Epithelial cell of prostate (primary cell): ENCODE measurements at regions not wholly inside any gene's neighbourhood (a gene's known extent, or its start where the extent isn't known, plus 50 kb on each side); places are given as distances from the start of the nearest gene placed in this dataset.

Experiments
- DNase-seq: peaks from one replicate; pipeline ENCODE4 v3.0.0-alpha.2; 2011; ENCODE audit warnings: low read depth, low spot score
- H3K27ac ChIP-seq: fragments of 450-650 bp; 2 replicates; pipeline ENCODE4 v1.5.1; 2017; ENCODE audit warnings: mild to moderate bottlenecking

DNA sequence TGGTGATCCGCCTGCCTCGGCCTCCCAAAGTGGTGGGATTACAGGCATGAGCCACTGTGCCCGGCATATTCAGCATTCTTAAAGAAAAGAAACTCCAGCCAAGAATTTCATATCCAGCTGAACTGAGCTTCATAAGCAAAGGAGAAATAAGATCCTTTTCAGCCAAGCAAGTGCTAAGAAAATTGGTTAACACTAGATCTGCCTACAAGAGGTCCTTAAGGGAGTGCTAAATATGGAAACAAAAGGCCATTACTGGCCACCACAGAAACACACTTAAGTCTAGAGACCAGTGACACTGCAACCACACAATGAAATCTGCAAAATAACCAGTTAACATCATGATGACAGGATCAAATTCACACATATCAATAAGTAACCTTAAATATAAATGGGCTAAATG is 331.5 kb downstream of the MAN2A1 start:
- DNase-seq, result no peak
- no peak overlapping the region for H3K27ac ChIP-seq

DNA sequence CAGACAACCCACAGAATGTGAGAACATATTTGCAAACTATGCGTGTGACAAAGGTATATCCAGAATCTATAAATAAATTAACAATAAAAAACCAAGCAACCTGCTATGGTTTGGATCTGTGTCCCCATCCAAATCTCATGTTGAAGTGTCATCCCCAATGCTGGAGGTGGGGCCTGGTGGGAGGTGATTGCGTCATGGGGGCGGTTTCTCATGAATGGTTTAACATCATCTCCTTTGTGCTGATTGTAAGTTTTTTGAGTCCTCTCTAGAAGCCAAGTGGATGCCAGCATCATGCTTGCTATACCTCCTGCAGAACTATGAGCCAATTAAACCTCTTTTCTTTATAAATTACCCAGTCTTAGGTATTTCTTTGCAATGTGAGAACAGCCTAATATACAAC is 335.4 kb downstream of the MAN2A1 start:
- H3K27ac ChIP-seq, result no peak overlapping the region
- no peak for DNase-seq

DNA sequence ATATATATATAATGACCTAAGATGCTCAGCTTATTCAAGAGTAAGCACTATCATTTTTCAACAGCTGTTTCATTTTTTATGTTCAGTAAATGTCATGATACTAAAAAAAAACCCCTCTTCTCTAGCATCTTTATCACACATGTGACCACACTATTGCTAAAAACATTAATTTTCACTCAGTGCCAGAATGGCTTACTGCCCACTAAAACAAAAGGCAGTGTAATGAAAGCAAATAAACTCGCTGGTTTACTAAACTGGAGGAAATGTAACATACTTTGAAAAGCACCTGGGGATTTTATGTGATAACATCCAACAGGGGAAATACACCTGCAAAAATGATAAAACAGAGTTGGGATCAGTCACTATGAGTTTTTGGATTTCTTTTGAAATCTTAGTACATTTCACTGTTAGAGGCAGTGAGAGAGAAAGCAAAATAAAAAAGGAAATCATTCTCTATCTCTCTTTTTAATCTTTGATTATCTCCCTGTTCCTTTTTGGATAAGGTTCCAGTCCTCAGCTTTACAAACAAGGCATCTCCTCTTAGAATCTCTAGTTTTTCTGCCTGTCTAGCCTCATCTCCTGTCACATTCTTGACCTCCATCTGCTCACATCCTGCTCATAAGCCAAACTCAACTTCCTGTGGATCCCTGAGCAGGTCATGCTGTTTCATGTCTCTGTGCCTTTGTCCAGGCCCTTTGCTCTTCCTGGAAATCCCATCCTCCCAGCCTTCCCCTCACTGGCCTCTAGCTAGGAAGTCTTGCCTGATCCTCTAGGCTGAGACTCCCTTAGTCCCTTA is 338.0 kb downstream of the MAN2A1 start:
- DNase-seq, result no peak
- no peak overlapping the region for H3K27ac ChIP-seq

DNA sequence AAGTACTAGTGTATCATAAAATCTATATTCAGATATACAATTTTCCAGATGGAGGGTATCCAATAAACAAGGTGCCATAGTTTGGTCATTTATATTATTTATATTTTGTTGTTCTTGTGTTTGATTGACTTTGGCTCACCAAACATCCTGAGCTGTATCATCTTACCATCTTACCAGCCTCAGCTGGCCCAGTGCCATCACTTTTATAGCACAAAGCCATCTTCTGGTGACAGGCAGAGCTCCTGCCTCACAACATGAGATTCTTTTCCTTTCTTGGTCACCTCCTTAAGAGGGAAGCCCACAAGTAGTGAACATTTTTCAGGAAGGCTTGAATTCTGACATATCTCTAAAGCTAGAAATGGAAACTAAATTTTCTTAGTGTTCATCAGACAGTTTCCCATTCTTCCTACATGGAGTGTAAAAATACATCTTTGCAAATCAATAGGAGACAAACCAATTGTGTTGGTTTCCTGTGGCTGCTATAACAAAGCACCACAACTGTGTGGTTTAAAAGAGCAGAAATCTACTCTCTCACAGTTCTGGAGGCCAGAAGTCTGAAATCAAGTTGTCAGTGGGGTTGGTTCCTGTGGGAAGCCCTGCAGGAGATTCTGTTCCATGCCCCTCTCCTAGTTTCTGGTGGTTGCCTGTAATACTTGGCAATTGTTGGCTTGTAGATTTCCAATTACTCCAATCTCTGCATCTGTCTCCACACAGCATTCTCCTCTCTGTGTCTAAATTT is 341.8 kb downstream of the MAN2A1 start:
- no peak overlapping the region for H3K27ac ChIP-seq
- DNase-seq, result no peak

DNA sequence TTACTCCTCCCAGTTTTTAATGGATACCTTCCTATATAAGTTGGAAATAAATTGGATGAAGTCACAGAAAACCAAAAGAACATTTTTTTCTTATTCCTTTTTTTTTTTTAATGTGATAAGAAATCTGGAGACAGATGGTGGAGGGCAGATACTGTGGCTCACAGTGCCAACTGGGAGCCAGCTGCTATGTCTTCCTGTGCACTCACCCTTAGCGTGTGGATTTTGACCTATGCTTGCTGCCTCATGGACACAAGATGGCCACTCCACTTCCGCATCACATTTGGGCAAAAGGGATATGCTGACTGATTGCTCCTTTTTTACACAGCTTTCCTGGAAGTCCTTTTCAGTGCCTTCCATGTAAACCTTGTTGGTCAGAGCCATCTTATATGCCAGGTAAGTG is 342.6 kb downstream of the MAN2A1 start:
- DNase-seq, result no peak
- no peak overlapping the region for H3K27ac ChIP-seq

DNA sequence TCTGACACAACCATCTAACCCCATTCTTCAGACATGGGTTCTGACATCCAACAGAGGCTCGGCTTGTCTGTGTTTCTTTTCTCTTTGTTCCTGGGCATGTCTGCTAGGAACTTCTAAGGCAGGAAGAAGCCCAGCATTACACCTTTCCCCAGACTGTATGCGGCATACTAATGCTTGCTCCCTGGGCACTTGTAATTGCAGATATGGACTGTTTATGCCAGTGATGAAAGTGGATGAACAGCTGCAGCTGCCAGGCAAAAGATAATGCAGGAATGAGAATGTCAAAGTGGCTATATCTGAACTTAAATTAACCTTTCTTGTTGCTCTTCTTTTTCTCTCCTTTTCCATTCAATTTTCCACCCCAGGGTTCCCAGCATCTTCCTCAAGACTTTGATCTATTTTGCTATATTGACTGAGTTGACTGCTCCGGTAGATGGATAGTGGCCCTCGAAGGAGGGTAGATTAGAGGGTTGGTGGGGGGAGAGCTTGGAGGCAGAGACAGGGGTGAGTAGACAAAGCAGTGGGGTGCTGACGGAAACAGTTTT is 344.4 kb downstream of the MAN2A1 start:
- H3K27ac ChIP-seq, result no peak overlapping the region
- no peak for DNase-seq

DNA sequence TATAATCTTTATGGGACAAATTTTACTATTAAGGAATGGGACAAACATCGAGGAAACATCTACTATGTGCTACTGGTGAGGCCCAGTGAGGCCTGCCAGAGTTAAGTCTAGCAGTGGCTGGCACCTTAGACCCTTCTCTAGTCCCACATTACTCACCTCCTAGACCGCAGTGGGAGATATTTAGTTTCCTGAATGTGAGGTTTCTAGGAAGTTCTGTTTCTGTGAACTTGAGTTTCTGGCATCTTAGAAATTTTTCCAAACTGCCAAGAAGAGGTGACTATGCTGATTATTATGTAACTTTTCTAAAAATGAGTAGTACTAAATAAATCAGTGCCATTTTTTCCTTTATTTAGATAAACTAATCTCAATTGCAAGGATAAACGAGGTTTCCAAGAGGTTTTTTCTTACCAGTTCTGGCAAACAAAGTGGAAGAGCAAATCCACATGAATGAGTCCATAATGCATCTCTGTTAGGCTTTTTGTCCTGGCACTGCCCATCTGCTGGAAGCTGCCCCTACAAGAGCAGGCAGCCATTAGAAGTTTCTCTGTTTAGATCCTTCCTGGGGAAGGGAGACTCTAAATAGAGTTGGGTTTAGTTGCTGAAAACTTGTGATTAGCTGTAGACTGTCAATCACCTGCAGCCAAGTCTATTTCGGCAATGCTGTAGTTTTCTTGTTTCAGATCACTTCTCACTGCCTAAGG is 348.7 kb downstream of the MAN2A1 start:
- no peak for DNase-seq
- no peak overlapping the region for H3K27ac ChIP-seq

DNA sequence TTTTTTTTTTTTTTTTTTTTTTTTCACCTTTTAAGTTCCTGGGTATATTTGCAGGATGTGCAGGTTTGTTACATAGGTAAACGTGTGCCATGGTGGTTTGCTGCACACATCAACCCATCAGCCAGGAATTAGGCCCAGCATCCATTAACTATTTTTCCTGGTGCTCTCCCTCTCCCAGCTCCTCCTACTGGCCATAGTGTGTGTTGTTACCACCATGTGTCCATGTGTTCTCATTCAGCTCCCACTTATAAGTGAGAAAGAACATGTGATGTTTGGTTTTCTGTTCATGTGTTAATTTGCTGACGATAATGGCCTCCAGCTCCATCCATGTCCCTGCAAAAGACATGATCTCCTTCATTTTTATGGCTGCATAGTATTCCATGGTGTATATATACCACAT is 350.5 kb downstream of the MAN2A1 start:
- no peak for DNase-seq
- H3K27ac ChIP-seq, result no peak overlapping the region

DNA sequence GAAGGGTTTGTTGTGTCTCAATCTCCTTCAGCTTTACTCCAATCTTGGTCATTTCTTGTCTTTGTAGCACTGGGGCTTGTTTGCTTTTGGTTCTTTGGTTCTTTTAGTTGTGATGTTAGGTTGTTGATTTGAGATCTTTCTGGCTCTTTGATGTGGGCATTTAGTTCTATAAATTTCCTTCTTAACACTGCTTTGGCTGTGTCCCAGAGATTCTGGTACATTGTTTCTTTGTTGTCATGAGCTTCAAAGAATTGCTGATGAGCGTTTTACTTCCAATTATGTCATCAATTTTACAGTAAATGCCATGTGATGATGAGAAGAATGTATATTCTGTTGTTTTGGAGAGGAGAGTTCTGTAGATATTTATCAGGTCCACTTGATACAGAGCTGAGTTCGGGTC is 353.3 kb downstream of the MAN2A1 start:
- no peak for DNase-seq

DNA sequence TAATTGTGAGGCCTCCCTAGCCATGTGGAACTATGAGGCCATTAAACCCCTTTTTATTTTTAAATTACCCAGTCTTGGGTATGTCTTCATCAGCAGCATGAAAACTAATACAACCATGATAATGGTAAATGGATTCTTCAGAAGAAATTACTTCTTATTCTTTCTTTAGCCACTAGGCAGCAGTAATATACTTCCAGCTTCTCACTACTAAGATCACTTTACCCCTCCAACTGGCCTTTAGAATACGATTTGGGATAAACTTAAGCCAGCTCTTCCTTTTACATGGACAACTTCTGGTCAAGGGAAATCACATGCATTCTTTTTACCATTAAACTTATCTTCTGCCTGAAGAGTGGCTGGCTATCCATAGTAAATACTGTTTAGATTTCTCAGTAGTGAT is 355.4 kb downstream of the MAN2A1 start:
- DNase-seq, result no peak
- H3K27ac ChIP-seq, result no peak overlapping the region

More for the DNA sequence above, 353.3 kb downstream of the MAN2A1 start:
- H3K27ac ChIP-seq, result no peak overlapping the region

DNA sequence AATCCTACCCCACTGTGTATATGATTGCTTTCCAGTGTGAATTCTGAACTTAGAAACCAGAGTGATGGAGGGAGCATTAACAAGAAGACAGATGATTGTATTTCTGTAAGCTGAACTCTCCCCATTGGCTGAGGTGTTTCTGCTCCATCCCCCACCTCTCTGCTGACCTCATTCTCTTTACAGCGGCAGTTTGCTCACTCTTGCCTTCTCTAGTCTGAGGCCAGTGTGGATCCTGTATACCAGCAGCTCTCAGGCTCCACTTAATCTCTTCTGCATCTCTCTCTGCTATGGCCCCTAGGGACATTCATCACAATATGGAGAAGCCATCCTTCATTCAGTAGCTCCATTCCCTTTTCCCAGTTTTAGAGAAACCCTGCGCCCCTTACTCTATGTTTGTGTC is 358.8 kb downstream of the MAN2A1 start:
- H3K27ac ChIP-seq, result no peak overlapping the region
- no peak for DNase-seq

DNA sequence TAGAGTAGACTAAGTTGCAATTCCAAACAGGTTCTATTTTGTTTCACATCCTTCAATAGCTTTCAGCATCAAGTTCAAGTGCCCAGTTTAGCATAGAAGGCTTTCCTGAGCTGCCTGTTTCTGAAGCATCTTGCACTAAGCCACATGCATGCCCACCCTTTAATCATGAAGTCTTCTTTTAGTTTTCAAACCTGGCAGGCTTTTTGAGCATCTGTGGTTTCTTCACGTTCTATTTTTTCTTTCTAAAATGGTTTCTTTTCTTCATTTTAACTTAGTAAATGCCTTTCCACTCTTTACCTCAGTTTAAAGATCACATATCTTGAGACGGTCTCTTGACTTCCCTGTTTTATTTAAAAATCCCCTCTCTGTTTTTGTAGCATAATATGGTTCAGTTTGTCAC is 360.1 kb downstream of the MAN2A1 start:
- H3K27ac ChIP-seq, result no peak overlapping the region
- no peak for DNase-seq

DNA sequence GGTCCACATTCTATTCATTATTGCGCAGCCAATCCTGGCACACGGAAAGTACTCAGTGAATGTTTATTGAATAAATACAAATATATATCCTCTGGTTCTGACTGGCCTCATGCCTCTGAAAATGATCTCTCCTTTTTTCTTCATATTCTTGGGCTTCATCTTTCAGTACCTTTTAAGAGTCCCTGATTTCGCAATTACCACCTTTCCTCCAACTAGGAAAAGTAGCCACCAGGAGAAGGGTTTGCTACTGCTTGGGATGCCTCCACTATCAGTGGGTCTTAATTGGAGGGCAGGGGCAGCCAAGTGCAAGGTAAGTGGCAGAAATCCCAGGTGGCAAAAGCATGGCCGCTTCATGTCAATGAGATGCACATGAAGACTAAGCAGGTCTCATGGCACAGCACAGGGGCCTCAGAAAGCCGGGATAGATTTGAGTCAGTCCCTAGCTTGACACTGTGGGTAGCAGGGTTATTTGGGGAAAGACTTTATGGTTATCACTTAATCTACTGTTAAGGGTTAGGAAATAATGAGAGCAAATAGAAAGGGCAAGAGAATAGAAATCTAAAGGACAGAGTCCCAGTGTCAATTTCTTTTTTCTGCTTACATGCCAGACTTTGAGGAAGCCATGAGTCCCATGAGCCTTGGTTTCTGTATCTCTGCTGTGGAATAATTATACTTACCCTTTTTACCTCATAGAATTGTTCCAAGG is 361.1 kb downstream of the MAN2A1 start:
- no peak for DNase-seq
- no peak overlapping the region for H3K27ac ChIP-seq

DNA sequence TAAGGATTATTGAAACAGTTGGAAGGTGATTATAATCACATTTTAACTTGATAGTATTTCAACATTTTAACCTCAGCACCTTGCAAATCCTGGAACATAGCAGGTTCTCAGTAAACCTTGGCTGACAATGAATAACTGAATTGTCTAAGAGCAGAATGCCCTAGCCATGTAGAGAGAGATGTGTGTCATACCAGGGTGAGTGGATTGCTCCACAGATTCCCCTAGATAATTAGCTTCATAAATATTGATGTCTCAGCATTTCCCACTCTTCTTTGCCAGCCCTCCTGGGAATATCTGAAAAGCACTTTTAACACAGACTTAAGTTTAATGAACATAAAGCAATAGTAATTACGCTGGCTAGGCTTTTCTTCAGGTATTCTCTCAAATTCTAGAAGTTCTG is 363.5 kb downstream of the MAN2A1 start:
- H3K27ac ChIP-seq, result no peak overlapping the region
- no peak for DNase-seq

DNA sequence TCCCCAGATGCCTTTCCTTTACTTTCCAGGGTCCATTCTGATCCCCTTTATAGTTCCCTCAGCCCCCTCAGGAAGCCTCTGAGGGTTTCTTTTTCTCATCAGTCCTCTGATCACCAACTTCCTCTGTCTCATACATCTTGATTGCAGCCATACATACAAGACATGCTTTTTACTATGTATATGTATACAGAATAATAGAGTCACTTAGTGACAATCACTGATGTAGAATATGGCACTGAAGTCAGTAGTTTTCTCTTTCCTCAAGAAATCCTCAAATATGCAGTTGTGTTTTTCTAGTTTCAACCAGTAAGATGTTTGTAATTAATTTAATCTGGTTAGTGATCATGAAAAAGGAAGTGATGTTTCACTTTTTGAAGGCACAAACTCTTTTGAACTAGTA is 364.1 kb downstream of the MAN2A1 start:
- DNase-seq, result no peak
- no peak overlapping the region for H3K27ac ChIP-seq

DNA sequence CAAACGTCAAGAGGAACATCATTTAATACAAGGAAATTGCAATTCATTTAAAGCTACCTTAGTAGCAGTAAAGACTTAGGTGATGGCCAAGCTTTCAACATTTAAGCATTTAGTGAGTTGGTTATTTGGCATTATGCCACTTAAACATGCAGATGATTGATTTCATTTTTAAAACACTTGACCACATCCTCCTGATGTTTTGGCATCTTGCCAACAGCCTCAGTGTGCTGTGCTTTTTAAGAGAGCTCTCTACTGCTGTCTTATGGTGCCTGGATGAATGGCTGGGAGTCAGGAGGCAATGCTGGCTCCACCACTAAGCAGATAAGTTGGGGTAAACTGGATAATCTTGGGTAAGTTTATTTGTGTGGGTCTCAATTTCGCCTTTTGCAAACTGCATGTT is 364.5 kb downstream of the MAN2A1 start:
- peak; percentile 69 for DNase-seq

DNA sequence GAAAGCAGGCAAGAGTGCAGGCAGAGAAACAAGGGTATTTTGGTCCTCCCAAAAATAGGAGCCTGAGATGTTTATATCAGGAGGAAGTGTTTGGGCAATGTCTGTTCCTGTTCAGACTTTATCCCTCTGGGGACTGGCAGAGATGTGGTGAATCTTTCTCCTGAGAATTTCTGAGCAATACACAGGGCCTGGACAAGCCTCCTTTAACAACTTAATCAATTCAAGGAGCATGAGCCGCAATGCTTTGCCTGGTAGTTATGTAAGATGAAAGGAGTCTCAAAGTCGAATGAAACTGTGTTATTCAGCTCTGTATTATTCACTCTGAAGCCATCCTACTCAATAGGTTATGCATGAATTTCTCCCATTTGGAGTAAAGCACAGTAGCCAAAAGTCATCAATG is 365.6 kb downstream of the MAN2A1 start:
- no peak overlapping the region for H3K27ac ChIP-seq
- DNase-seq, result no peak

More for the DNA sequence above, 364.5 kb downstream of the MAN2A1 start:
- no peak overlapping the region for H3K27ac ChIP-seq

DNA sequence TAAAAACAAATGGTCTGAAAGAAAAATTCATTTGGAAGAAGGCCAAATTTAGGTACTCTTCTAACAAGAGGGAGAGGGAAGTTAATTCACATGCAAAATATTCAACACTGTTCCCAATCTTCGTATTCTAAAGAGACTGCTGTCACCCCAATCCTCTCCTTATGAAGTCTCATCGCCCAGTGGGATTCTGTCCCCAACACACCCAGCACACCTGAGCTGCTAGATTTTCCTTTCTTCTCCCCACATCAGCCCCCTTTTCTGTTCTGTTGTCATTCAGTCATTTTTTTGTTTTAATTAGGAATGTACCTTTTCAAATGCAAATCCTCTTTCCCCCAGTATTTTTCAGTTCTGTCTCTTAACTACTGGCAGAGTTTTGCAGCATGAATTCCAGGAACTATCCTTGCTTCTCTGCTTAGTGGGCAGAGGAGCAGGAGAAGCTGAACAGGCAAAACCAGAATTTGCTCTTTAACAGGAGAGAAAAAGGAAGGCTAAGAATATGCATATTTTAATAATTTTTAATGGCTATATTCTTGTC is 366.9 kb downstream of the MAN2A1 start:
- DNase-seq, result no peak
- no peak overlapping the region for H3K27ac ChIP-seq

DNA sequence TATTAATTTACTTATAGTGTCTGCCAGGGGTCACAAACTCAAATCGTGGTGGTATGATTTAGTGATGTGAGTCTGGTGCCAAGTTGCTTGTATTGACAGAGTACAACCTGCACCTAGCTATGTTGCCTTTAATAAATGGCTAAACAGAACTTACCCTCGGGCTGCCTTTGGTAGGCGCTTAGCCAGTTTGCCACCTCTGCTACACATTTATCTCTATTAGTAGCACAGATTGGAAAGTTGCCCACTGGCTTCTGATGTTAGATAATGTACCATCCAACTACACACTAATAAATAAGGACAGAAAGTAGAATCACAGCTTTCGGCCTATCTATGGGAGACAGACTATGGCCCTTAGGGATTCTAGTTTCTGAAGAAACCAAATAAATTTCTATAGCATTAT is 368.4 kb downstream of the MAN2A1 start:
- no peak for DNase-seq
- no peak overlapping the region for H3K27ac ChIP-seq

DNA sequence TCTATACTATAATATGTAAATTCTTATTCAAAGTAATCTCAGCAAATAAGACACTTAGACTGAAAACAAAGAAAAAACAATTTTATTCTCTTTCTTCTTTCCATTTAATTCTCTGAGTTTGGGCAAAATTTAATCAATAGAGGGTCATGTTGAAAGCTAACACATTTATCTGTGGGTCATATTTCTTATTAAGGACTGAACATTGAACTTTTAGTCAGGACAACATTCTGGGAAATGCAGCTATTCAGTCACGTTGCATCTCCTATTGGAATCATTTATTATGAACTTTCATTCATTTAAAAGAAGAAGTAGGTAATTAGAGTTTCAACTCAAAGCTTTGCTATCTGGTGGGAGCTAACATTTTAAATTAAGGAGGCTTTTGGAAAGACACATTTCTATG is 372.5 kb downstream of the MAN2A1 start:
- no peak for DNase-seq
- H3K27ac ChIP-seq, result no peak overlapping the region
